ENCODE measurements at regions not wholly inside any gene's neighbourhood (a gene's known extent, or its start where the extent isn't known, plus 50 kb on each side); places are given as distances from the start of the nearest gene placed in this dataset.

- no peak for DNase-seq (ENCODE audit: low spot score)
Observed at GRCh38 chr5:8386719-8387288, 517.9 kb downstream of the MTRR start.

GRCh38 chr5:8391911-8392310 lies 523.0 kb downstream of the MTRR start:
- no peak for DNase-seq (ENCODE audit: low spot score)

GRCh38 chr5:8393240-8393639 lies 524.3 kb downstream of the MTRR start:
- no peak for DNase-seq (ENCODE audit: low spot score)

GRCh38 chr5:8394965-8395364 lies 526.0 kb downstream of the MTRR start:
- peak; percentile 2 for DNase-seq (ENCODE audit: low spot score)

- no peak for DNase-seq (ENCODE audit: low spot score)
Observed at GRCh38 chr5:8396246-8396645, 527.3 kb downstream of the MTRR start.

GRCh38 chr5:8396756-8397155 lies 527.8 kb downstream of the MTRR start:
- no peak for DNase-seq (ENCODE audit: low spot score)

- DNase-seq (ENCODE audit: low spot score): no peak
Observed at GRCh38 chr5:8399471-8399870, 530.5 kb downstream of the MTRR start.

- no peak for DNase-seq (ENCODE audit: low spot score)
Observed at GRCh38 chr5:8408258-8408657, 539.3 kb downstream of the MTRR start.

- no peak for DNase-seq (ENCODE audit: low spot score)
Observed at GRCh38 chr5:8410618-8411017, 541.7 kb downstream of the MTRR start.

- no peak for DNase-seq (ENCODE audit: low spot score)
Observed at GRCh38 chr5:8413975-8414374, 545.0 kb downstream of the MTRR start.

GRCh38 chr5:8417316-8418048 lies 548.5 kb downstream of the MTRR start:
- peak; percentile 10 for DNase-seq (ENCODE audit: low spot score)

GRCh38 chr5:8418049-8418426 lies 549.1 kb downstream of the MTRR start:
- DNase-seq (ENCODE audit: low spot score): no peak

GRCh38 chr5:8429778-8430758 lies 561.1 kb downstream of the MTRR start:
- DNase-seq (ENCODE audit: low spot score): no peak

- DNase-seq (ENCODE audit: low spot score): no peak
Observed at GRCh38 chr5:8434501-8434900, 565.6 kb downstream of the MTRR start.

- DNase-seq (ENCODE audit: low spot score): no peak
Observed at GRCh38 chr5:8436924-8437323, 568.0 kb downstream of the MTRR start.

- no peak for DNase-seq (ENCODE audit: low spot score)
Observed at GRCh38 chr5:8445139-8445538, 576.2 kb downstream of the MTRR start.

- no peak for DNase-seq (ENCODE audit: low spot score)
Observed at GRCh38 chr5:8446179-8446578, 577.2 kb downstream of the MTRR start.

GRCh38 chr5:8456846-8457186 lies 587.9 kb downstream of the MTRR start:
- no peak for DNase-seq (ENCODE audit: low spot score)

GRCh38 chr5:8457187-8458037 lies 588.5 kb downstream of the MTRR start:
- DNase-seq (ENCODE audit: low spot score): peak; percentile 97

GRCh38 chr5:8458038-8458383 lies 589.1 kb downstream of the MTRR start:
- DNase-seq (ENCODE audit: low spot score): peak; percentile 0

GRCh38 chr5:8461543-8461942 lies 592.6 kb downstream of the MTRR start:
- DNase-seq (ENCODE audit: low spot score): no peak

GRCh38 chr5:8462565-8462964 lies 593.6 kb downstream of the MTRR start:
- no peak for DNase-seq (ENCODE audit: low spot score)
